Epithelial cell of esophagus (primary cell): ENCODE measurements at regions not wholly inside any gene's neighbourhood (a gene's known extent, or its start where the extent isn't known, plus 50 kb on each side); places are given as distances from the start of the nearest gene placed in this dataset.
A peak's percentile ranks its signal among the peaks of the same experiment; 100 is the strongest.

Experiments used
- DNase-seq: peaks from one replicate; pipeline ENCODE4 v3.0.0; 2010; ENCODE audit warnings: low read depth
- H3K4me3 ChIP-seq: 2 replicates; pipeline ENCODE4 v1.5.1; 2011; ENCODE audit warnings: mild to moderate bottlenecking, low read length, control low read depth
- TF ChIP-seq, protein P1 (sequence below): IDR thresholded peaks from 2 replicates; pipeline ENCODE4 v1.5.1; 2011; ENCODE audit warnings: low read depth, mild to moderate bottlenecking, low read length, control low read depth, inconsistent platforms; ENCODE audit not compliant: insufficient read depth; ENCODE audit errors: missing control alignments

DNA sequence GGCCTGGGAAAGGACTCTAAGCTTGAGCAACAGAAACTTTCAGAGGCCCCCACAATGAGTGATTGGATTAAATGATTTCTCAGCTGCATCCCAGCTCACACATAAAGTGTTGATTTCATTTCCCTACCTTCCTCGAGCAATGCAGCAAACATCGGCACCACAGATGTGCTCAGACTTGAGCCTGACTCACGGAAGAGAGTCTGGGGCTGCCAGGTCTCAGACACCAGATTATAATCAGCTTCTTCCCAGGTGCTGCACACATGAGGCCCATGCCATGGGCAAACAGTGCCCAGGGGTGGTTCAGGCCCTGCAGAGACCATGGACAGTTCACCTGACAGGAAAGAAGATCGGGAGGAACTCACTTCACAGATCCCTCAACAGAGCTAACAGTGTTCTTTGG is 226.6 kb upstream of the TENM4 start:
- peak; percentile 58 for DNase-seq
- TF ChIP-seq, protein P1, sequence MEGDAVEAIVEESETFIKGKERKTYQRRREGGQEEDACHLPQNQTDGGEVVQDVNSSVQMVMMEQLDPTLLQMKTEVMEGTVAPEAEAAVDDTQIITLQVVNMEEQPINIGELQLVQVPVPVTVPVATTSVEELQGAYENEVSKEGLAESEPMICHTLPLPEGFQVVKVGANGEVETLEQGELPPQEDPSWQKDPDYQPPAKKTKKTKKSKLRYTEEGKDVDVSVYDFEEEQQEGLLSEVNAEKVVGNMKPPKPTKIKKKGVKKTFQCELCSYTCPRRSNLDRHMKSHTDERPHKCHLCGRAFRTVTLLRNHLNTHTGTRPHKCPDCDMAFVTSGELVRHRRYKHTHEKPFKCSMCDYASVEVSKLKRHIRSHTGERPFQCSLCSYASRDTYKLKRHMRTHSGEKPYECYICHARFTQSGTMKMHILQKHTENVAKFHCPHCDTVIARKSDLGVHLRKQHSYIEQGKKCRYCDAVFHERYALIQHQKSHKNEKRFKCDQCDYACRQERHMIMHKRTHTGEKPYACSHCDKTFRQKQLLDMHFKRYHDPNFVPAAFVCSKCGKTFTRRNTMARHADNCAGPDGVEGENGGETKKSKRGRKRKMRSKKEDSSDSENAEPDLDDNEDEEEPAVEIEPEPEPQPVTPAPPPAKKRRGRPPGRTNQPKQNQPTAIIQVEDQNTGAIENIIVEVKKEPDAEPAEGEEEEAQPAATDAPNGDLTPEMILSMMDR, result no peak
- no peak overlapping the region for H3K4me3 ChIP-seq

DNA sequence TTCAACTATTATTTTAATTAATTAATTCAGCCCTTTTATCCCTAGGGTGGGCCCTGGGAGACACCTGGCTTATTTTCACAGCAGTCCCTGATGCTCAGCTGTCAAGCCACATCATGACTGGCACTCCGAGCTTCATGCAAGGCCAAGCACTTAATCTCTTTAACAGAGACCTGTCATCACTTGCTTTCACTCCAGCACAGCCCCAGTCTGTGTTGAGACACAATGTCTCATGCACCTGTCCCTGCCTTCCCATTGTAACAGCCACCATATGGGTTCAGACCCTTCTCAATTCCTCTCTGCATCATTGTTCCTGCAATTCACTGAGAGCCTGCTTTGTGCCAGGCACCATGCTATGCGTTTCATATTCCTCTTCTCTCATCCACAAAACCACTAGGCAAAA is 222.2 kb upstream of the TENM4 start:
- TF ChIP-seq, protein P1, result no peak
- no peak for DNase-seq
- H3K4me3 ChIP-seq, result no peak overlapping the region

DNA sequence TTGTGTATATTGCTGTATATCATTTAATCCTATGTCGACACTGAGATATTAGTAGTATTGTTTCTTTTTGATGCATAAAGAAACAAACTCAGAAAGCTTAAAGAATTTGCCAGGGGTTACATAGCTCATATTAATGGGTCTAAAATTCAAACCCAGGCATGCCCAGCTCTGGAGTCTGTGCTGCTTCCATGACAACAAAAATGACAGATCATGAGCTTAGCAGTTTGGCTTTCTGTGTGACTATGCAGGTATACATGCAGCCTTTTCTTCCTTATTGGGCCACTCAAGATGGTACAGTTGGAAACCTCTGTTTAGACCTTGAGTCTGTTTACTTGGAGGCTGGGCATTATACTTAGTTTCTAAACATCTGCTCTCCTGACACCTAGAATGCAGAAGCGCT is 220.5 kb upstream of the TENM4 start:
- no peak overlapping the region for H3K4me3 ChIP-seq
- TF ChIP-seq, protein P1, result no peak
- peak; percentile 11 for DNase-seq

DNA sequence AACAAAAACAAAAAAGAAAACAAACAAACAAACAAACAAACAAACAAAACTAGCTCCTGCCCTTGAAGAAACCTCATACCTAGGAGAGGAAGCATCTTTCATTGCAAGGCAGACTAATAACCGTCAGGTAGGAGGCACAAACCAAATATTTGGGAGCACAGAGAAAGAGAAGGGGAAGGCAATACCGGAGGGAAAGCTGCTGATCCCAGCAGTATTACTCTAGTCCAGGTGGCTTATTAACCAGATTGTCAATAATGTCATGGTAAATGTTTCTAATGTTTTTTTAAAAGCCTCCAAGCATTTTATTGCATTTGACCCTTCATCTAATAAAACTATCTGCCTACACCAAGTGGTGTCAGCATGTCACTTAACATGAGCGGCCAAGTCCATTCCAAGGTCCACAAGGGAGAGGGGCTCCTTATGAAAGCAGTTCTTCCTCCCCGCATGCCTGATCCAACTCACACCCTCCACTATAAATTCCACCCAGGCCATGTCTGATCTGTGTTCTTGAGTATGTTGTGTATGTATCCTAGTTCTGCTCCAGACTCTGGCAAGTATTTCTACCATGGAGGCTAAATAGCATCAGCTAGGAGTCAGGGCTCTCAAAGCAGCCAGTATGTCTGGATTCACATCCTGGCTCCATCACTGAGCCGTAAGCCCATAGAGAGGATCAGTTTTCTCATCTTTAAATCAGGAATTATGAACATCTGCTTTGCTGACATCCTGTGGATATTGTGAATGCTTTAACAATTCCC is 208.1 kb upstream of the TENM4 start:
- no peak for DNase-seq
- TF ChIP-seq, protein P1, result no peak
- no peak overlapping the region for H3K4me3 ChIP-seq

DNA sequence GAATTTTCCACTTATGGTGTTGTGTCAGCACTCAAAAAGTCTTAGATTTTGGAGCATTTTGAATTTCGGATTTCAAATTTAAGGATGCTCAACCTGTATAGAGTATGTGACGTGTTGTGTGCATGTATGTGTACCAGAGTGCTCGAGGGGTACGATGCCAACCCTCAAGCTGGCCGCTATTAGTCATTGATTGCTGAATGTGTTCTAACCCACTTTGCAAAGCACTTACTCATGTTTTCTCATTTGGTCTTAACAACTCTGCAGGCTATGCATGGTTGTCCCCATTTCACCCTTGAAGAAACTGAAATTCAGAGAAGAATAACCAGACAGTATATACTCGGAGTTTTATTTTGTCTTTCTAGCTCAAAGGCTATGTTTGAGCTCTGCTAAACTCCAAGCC is 196.4 kb upstream of the TENM4 start:
- no peak for DNase-seq
- TF ChIP-seq, protein P1, result no peak
- no peak overlapping the region for H3K4me3 ChIP-seq

DNA sequence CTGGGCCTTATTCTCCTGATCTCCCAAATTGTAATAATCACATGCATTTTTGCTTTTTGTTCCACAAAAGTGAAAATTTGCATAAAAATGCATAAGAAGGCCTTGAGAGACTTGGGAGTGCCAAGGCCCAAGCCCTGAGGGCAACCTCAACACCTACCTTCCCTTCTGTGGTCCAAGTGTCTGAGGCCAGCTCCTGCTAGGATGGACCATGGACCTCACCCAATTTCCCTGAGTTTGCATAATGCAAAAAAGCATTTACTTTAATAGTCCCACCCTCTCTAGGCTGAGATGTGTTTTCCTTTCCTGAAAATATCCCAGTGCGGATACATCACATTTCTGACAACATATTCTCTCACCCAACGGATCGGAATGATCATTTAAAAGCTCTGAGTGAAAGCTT is 194.1 kb upstream of the TENM4 start:
- H3K4me3 ChIP-seq, result no peak overlapping the region
- TF ChIP-seq, protein P1, result no peak
- no peak for DNase-seq

DNA sequence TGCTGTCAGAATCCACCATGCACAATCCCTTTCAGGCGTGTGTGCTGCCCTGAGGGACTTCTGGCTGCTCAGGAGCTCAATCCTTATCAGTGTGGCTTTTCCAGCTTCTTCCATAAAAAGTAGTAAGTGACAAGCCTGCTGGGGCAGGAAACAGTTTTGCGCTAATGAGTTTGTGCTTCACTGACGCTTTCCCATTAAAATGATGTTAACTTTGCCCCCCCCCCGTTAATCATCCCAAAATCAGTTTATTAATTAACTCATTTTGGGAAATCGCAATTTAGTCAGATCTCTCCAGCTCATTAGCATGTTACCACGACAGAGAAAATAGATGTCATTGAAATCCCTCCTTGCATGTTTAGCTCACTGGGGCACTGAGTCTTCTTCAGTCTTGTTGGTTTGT is 186.5 kb upstream of the TENM4 start:
- TF ChIP-seq, protein P1, result no peak
- no peak for DNase-seq
- H3K4me3 ChIP-seq, result no peak overlapping the region
